HEK293T (cell line): ENCODE measurements at regions not wholly inside any gene's neighbourhood (a gene's known extent, or its start where the extent isn't known, plus 50 kb on each side); places are given as distances from the start of the nearest gene placed in this dataset.

Experiments used
- ARNT ChIP-seq: fragments of 450-650 bp; IDR thresholded peaks from 2 replicates; pipeline ENCODE4 v1.6.1; 2017; ENCODE audit warnings: mild to moderate bottlenecking
- BHLHE40 ChIP-seq: fragments of 450-650 bp; IDR thresholded peaks from 2 replicates; pipeline ENCODE4 v1.6.1; 2016; ENCODE audit warnings: mild to moderate bottlenecking, moderate library complexity, borderline replicate concordance
- ELF4 ChIP-seq: fragments of 450-650 bp; IDR thresholded peaks from 2 replicates; pipeline ENCODE4 v1.6.1; 2017; ENCODE audit warnings: antibody characterized with exemption
- FOXA1 ChIP-seq: fragments of 450-650 bp; IDR thresholded peaks from 2 replicates; pipeline ENCODE4 v1.6.1; 2016; ENCODE audit warnings: mild to moderate bottlenecking
- FOXK2 ChIP-seq: fragments of 450-650 bp; IDR thresholded peaks from 2 replicates; pipeline ENCODE4 v1.6.1; 2016; ENCODE audit warnings: mild to moderate bottlenecking
- HDGF ChIP-seq: fragments of 450-650 bp; IDR thresholded peaks from 2 replicates; pipeline ENCODE4 v1.6.1; 2017; ENCODE audit warnings: antibody characterized with exemption, borderline replicate concordance
- L3MBTL2 ChIP-seq: fragments of 450-650 bp; conservative IDR thresholded peaks from 2 replicates; pipeline ENCODE4 v1.6.1; 2016; ENCODE audit warnings: mild to moderate bottlenecking
- SP1 ChIP-seq: fragments of 450-650 bp; IDR thresholded peaks from 2 replicates; pipeline ENCODE4 v1.6.1; 2017
- ZNF384 ChIP-seq: fragments of 450-650 bp; IDR thresholded peaks from 2 replicates; pipeline ENCODE4 v1.6.1; 2016

DNA sequence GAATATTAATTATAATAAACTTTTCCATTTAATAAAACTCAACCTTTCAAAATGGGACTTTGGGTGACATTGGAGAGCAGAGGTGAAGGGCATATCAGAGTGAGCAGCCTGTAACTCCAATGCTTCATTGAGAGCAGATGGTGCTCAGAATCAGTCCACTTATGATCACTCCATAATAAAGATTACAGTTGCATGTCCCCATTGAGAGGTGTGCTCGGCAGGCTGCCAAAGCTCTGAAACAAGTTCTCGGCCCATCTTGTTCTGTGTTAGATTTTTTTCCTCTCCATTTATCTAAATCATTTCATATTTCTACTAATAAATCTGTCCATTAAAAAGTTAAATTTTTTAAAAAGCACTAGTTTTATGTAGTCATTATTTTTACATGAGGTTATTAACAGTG is 1786.4 kb upstream of the WWC1 start:
- TF ChIP-seq L3MBTL2 (no peak), HDGF (no peak), ZNF384 (no peak), FOXK2 (no peak), SP1 (no peak), BHLHE40 (no peak), ELF4 (no peak), ARNT (no peak), FOXA1 (no peak)
